Caco-2 (cell line): ENCODE measurements at regions not wholly inside any gene's neighbourhood (a gene's known extent, or its start where the extent isn't known, plus 50 kb on each side); places are given as distances from the start of the nearest gene placed in this dataset.

ENCODE experiments used
- BruUV-seq: library from RNA; stranded (reverse); fragments of 400-500 nt; replicated peaks from 2 replicates; lab custom pipeline; 2021; lab: Mats Ljungman, UMichigan
- CTCF ChIA-PET: fragments of 300-600 bp; sonication (Branson Sonifier 250); formaldehyde crosslinking; loops from one replicate; lab custom pipeline; 2022; ENCODE audit warnings: antibody characterized with exemption; lab: Charles Lee
- POLR2A ChIA-PET: fragments of 300-600 bp; sonication (Branson Sonifier 250); formaldehyde crosslinking; loops from one replicate; lab custom pipeline; 2022; ENCODE audit warnings: antibody characterized with exemption; lab: Charles Lee
- DNase-seq, 2 experiments: peaks; one replicate each; pipeline versions ENCODE4 v3.0.0 to v3.0.0-alpha.2; 2020 to 2022
- H3K27me3 ChIP-seq: replicated peaks from 2 replicates; pipeline ENCODE4 v1.6.0; 2011; ENCODE audit warnings: low read length; ENCODE audit not compliant: control insufficient read depth, insufficient read depth
- H3K36me3 ChIP-seq: 2 replicates; pipeline ENCODE4 v1.5.1; 2011; ENCODE audit warnings: low read length; ENCODE audit not compliant: control insufficient read depth, insufficient read depth
- H3K4me1 ChIP-seq: fragments of 250-450 bp; sonication (Bioruptor Pico); 2 replicates; pipeline ENCODE4 v1.5.1; 2020; ENCODE audit warnings: mild to moderate bottlenecking
- H3K4me3 ChIP-seq: 2 replicates; pipeline ENCODE4 v1.5.1; 2011; ENCODE audit warnings: low read depth, mild to moderate bottlenecking, control low read depth, low read length
- H3K9me3 ChIP-seq: fragments of 250-450 bp; sonication (Bioruptor Pico); 2 replicates; pipeline ENCODE4 v1.5.1; 2020; ENCODE audit warnings: mild to moderate bottlenecking, moderate library complexity
- H3K27ac Mint-ChIP-seq: one replicate; pipeline ENCODE4 v1.8.0; 2022; ENCODE audit warnings: mixed read lengths; ENCODE audit not compliant: unreplicated experiment
- H3K27me3 Mint-ChIP-seq: one replicate; pipeline ENCODE4 v1.8.0; 2022; ENCODE audit warnings: mixed read lengths; ENCODE audit not compliant: insufficient read depth, unreplicated experiment
- H3K36me3 Mint-ChIP-seq: one replicate; pipeline ENCODE4 v1.8.0; 2022; ENCODE audit warnings: mild to moderate bottlenecking, mixed read lengths; ENCODE audit not compliant: insufficient read depth, unreplicated experiment
- H3K4me1 Mint-ChIP-seq: one replicate; pipeline ENCODE4 v1.8.0; 2022; ENCODE audit warnings: low read depth, mixed read lengths; ENCODE audit not compliant: unreplicated experiment
- H3K4me3 Mint-ChIP-seq: one replicate; pipeline ENCODE4 v1.8.0; 2022; ENCODE audit warnings: mild to moderate bottlenecking, moderate library complexity, mixed read lengths; ENCODE audit not compliant: unreplicated experiment
- H3K9me3 Mint-ChIP-seq: one replicate; pipeline ENCODE4 v1.8.0; 2022; ENCODE audit warnings: mixed read lengths; ENCODE audit not compliant: unreplicated experiment
- CTCF ChIP-seq, 2 experiments: fragments of 200-600 bp in 1 of 2; IDR thresholded peaks; 1 replicate in 1 of 2; 2 replicates in 1 of 2; pipeline versions ENCODE4 v1.5.1 to v1.8.0; 2011 to 2022; ENCODE audit warnings: antibody characterized with exemption in 1 of 2, control low read depth in 1 of 2, inconsistent platforms in 1 of 2, low read depth in 1 of 2, low read length in 1 of 2, mild to moderate bottlenecking in 1 of 2, moderate library complexity in 1 of 2; ENCODE audit not compliant: insufficient read depth in 1 of 2, severe bottlenecking in 1 of 2, unreplicated experiment in 1 of 2
- intact Hi-C: fragments of 100-400 bp; cut with micrococcal nuclease; formaldehyde crosslinking; loops from one replicate; pipeline ENCODE4 v1.10.0; 2022; ENCODE audit not compliant: unreplicated experiment

GRCh38 chr1:38763121-38763520 lies 96.5 kb downstream of the RRAGC start:
- no peaks in the 10 kb centered on the region for H3K36me3 Mint-ChIP-seq
- H3K4me3 Mint-ChIP-seq, result no peak overlapping the region
- no peaks in the 10 kb centered on the region for H3K36me3 ChIP-seq
- intact Hi-C loops, result no loop called here
- BruUV-seq, result no TSS peak
- no peaks in the 10 kb centered on the region for H3K9me3 Mint-ChIP-seq
- POLR2A ChIA-PET, result no interaction called here
- H3K27me3 Mint-ChIP-seq, result peaks cover 15% of the 10 kb centered on the region
- no peaks in the 10 kb centered on the region for H3K27me3 ChIP-seq
- TF ChIP-seq CTCF (IDR thresholded peaks at IDR 0.05; ENCODE audit: insufficient read depth in 1 of 2, low read depth in 1 of 2, low read length in 1 of 2, severe bottlenecking in 1 of 2, unreplicated experiment in 1 of 2), result no peak
- H3K27ac Mint-ChIP-seq, result no peak overlapping the region
- no peaks in the 10 kb centered on the region for H3K9me3 ChIP-seq
- DNase-seq, result no peak
- H3K4me1 ChIP-seq, result no peaks in the 10 kb centered on the region
- H3K4me3 ChIP-seq, result no peak overlapping the region
- CTCF ChIA-PET, result no interaction called here
- H3K4me1 Mint-ChIP-seq, result no peaks in the 10 kb centered on the region

- Mint-ChIP-seq H3K4me1 (no peaks in the 10 kb centered on the region), H3K27ac (no peak overlapping the region), H3K4me3 (no peak overlapping the region), H3K9me3 (no peaks in the 10 kb centered on the region), H3K36me3 (no peaks in the 10 kb centered on the region), H3K27me3 (peaks cover 13% of the 10 kb centered on the region)
- TF ChIP-seq CTCF (IDR thresholded peaks at IDR 0.05; ENCODE audit: insufficient read depth in 1 of 2, low read depth in 1 of 2, low read length in 1 of 2, severe bottlenecking in 1 of 2, unreplicated experiment in 1 of 2), result no peak
- Histone ChIP-seq H3K4me3 (no peak overlapping the region), H3K27me3 (no peaks in the 10 kb centered on the region), H3K4me1 (no peaks in the 10 kb centered on the region), H3K36me3 (no peaks in the 10 kb centered on the region), H3K9me3 (no peaks in the 10 kb centered on the region)
- intact Hi-C loops, result no loop called here
- no TSS peak for BruUV-seq
- ChIA-PET POLR2A (no interaction called here), CTCF (no interaction called here)
- DNase-seq, result no peak
These were observed 99.0 kb downstream of the RRAGC start for GRCh38 chr1:38760562-38760961.

- Histone ChIP-seq H3K4me1 (no peaks in the 10 kb centered on the region), H3K27me3 (no peaks in the 10 kb centered on the region), H3K9me3 (no peaks in the 10 kb centered on the region), H3K36me3 (no peaks in the 10 kb centered on the region), H3K4me3 (no peak overlapping the region)
- no peaks in the 10 kb centered on the region for H3K4me1 Mint-ChIP-seq
- no peak overlapping the region for H3K27ac Mint-ChIP-seq
- no peaks in the 10 kb centered on the region for H3K9me3 Mint-ChIP-seq
- POLR2A ChIA-PET, result no interaction called here
- CTCF ChIA-PET, result no interaction called here
- H3K27me3 Mint-ChIP-seq, result peaks cover 5% of the 10 kb centered on the region
- BruUV-seq, result no TSS peak
- intact Hi-C loops, result no loop called here
- no peak for DNase-seq
- no peak for TF ChIP-seq CTCF (IDR thresholded peaks at IDR 0.05; ENCODE audit: insufficient read depth in 1 of 2, low read depth in 1 of 2, low read length in 1 of 2, severe bottlenecking in 1 of 2, unreplicated experiment in 1 of 2)
- H3K36me3 Mint-ChIP-seq, result no peaks in the 10 kb centered on the region
- no peak overlapping the region for H3K4me3 Mint-ChIP-seq
These were observed 100.8 kb downstream of the RRAGC start for GRCh38 chr1:38758820-38759219.
